22Rv1 (cell line): ENCODE measurements at regions not wholly inside any gene's neighbourhood (a gene's known extent, or its start where the extent isn't known, plus 50 kb on each side); places are given as distances from the start of the nearest gene placed in this dataset.

Source experiments
- H3K27ac ChIP-seq: fragments of 450-650 bp; 2 replicates; pipeline ENCODE4 v1.5.1; 2017
- CTCF ChIP-seq: fragments of 450-650 bp; IDR thresholded peaks from 2 replicates; pipeline ENCODE4 v1.5.1; 2017; ENCODE audit warnings: mild to moderate bottlenecking
- ZFX ChIP-seq: fragments of 450-650 bp; IDR thresholded peaks from 2 replicates; pipeline ENCODE4 v1.6.1; 2017; ENCODE audit warnings: antibody characterized with exemption, borderline replicate concordance

GRCh38 chr1:29586991-29587745 is 350.8 kb downstream of the PTPRU start:
- TF ChIP-seq CTCF: no peak
- no peak for TF ChIP-seq ZFX
- H3K27ac ChIP-seq: no peak overlapping the region

GRCh38 chr1:29586215-29586614 is 349.9 kb downstream of the PTPRU start:
- H3K27ac ChIP-seq: no peak overlapping the region
- TF ChIP-seq ZFX (no peak), CTCF (no peak)

GRCh38 chr1:29585656-29586055 is 349.3 kb downstream of the PTPRU start:
- no peak overlapping the region for H3K27ac ChIP-seq
- TF ChIP-seq CTCF: no peak
- TF ChIP-seq ZFX: no peak

- TF ChIP-seq ZFX (no peak), CTCF (no peak)
- no peak overlapping the region for H3K27ac ChIP-seq
Observed at GRCh38 chr1:29585201-29585600, 348.9 kb downstream of the PTPRU start.

GRCh38 chr1:29584776-29585175 is 348.5 kb downstream of the PTPRU start:
- TF ChIP-seq ZFX: no peak
- TF ChIP-seq CTCF: no peak
- H3K27ac ChIP-seq: no peak overlapping the region

- H3K27ac ChIP-seq: no peak overlapping the region
- no peak for TF ChIP-seq CTCF
- TF ChIP-seq ZFX: no peak
Observed at GRCh38 chr1:29584362-29584761, 348.0 kb downstream of the PTPRU start.

- TF ChIP-seq CTCF (no peak), ZFX (no peak)
- no peak overlapping the region for H3K27ac ChIP-seq
Observed at GRCh38 chr1:29583727-29584126, 347.4 kb downstream of the PTPRU start.
